HEK293 (cell line): ENCODE measurements at regions not wholly inside any gene's neighbourhood (a gene's known extent, or its start where the extent isn't known, plus 50 kb on each side); places are given as distances from the start of the nearest gene placed in this dataset.

Experiments used
- CTCF ChIA-PET: fragments of 350-600 bp; formaldehyde crosslinking; extraction: SDS; loops from one replicate; lab custom pipeline; 2021; ENCODE audit warnings: antibody characterized with exemption; lab: Yijun Ruan, JAX
- POLR2A ChIA-PET: fragments of 300-600 bp; formaldehyde crosslinking; extraction: SDS; loops from one replicate; lab custom pipeline; 2020; ENCODE audit warnings: antibody characterized with exemption, inconsistent platforms; lab: Yijun Ruan, JAX
- H3K27ac ChIP-seq: fragments of 200-500 bp; sonication (Bioruptor generic); 2 replicates; pipeline ENCODE4 v1.5.1; 2014; ENCODE audit warnings: low read depth, low read length, control low read depth, inconsistent platforms; ENCODE audit errors: extremely low read depth
- H3K36me3 ChIP-seq, 2 experiments: fragments of 200-500 bp in 1 of 2; sonication (Bioruptor generic) in 1 of 2; 1 replicate in 1 of 2; 2 replicates in 1 of 2; pipeline ENCODE4 v1.5.1; 2014 to 2017; ENCODE audit warnings: inconsistent platforms in 2 of 2, low read length in 2 of 2; ENCODE audit not compliant: control insufficient read depth in 2 of 2, insufficient read depth in 1 of 2
- H3K4me1 ChIP-seq: fragments of 200-500 bp; sonication (Bioruptor generic); 2 replicates; pipeline ENCODE4 v1.5.1; 2014; ENCODE audit warnings: mild to moderate bottlenecking, low read length, inconsistent platforms; ENCODE audit not compliant: control insufficient read depth, insufficient read depth
- H3K4me3 ChIP-seq: 2 replicates; pipeline ENCODE4 v1.5.1; 2011; ENCODE audit warnings: low read depth, mild to moderate bottlenecking, control low read depth, low read length, moderate library complexity
- H3K9me3 ChIP-seq: fragments of 200-500 bp; sonication (Bioruptor generic); 2 replicates; pipeline ENCODE4 v1.5.1; 2014; ENCODE audit warnings: low read depth, low read length, inconsistent platforms; ENCODE audit not compliant: control insufficient read depth, insufficient read depth
- CTCF ChIP-seq: fragments of 450-650 bp; formaldehyde crosslinking; IDR thresholded peaks from 2 replicates; pipeline ENCODE4 v1.5.1; 2016; ENCODE audit warnings: missing biosample characterization, missing genetic modification characterization
- EGR2 ChIP-seq: fragments of 450-650 bp; formaldehyde crosslinking; IDR thresholded peaks from 2 replicates; pipeline ENCODE4 v1.5.1; 2016; ENCODE audit warnings: low read depth, missing biosample characterization, missing genetic modification characterization
- OSR2 ChIP-seq: fragments of 450-650 bp; formaldehyde crosslinking; IDR thresholded peaks from 2 replicates; pipeline ENCODE4 v1.5.1; 2016; ENCODE audit warnings: missing biosample characterization, missing genetic modification characterization
- SP7 ChIP-seq: fragments of 450-650 bp; formaldehyde crosslinking; IDR thresholded peaks from 2 replicates; pipeline ENCODE4 v1.5.1; 2016; ENCODE audit warnings: missing biosample characterization, missing genetic modification characterization
- ZBTB17 ChIP-seq: fragments of 450-650 bp; formaldehyde crosslinking; IDR thresholded peaks from 2 replicates; pipeline ENCODE4 v1.5.1; 2016; ENCODE audit warnings: missing biosample characterization, missing genetic modification characterization
- ZFHX2 ChIP-seq: fragments of 450-650 bp; formaldehyde crosslinking; conservative IDR thresholded peaks from 2 replicates; pipeline ENCODE4 v1.5.1; 2016; ENCODE audit warnings: missing biosample characterization, missing genetic modification characterization
- ZFP37 ChIP-seq: fragments of 450-650 bp; formaldehyde crosslinking; IDR thresholded peaks from 2 replicates; pipeline ENCODE4 v1.5.1; 2016; ENCODE audit warnings: missing biosample characterization, missing genetic modification characterization
- ZNF114 ChIP-seq: fragments of 450-650 bp; formaldehyde crosslinking; IDR thresholded peaks from 2 replicates; pipeline ENCODE4 v1.5.0; 2017; ENCODE audit warnings: missing biosample characterization, missing genetic modification characterization
- ZNF175 ChIP-seq: fragments of 450-650 bp; formaldehyde crosslinking; IDR thresholded peaks from 2 replicates; pipeline ENCODE4 v1.5.1; 2016; ENCODE audit warnings: missing biosample characterization, missing genetic modification characterization
- ZNF341 ChIP-seq: fragments of 450-650 bp; formaldehyde crosslinking; IDR thresholded peaks from 2 replicates; pipeline ENCODE4; 2016; ENCODE audit warnings: low read depth, missing biosample characterization, missing genetic modification characterization
- ZNF350 ChIP-seq: fragments of 450-650 bp; formaldehyde crosslinking; IDR thresholded peaks from 2 replicates; pipeline ENCODE4 v1.5.0; 2017; ENCODE audit warnings: missing biosample characterization, mild to moderate bottlenecking, missing genetic modification characterization
- ZNF366 ChIP-seq: fragments of 450-650 bp; formaldehyde crosslinking; conservative IDR thresholded peaks from 2 replicates; pipeline ENCODE4 v1.5.1; 2016; ENCODE audit warnings: missing biosample characterization, missing genetic modification characterization
- ZNF404 ChIP-seq: fragments of 450-650 bp; formaldehyde crosslinking; IDR thresholded peaks from 2 replicates; pipeline ENCODE4 v1.5.1; 2017; ENCODE audit warnings: missing biosample characterization, missing genetic modification characterization
- ZNF561 ChIP-seq: fragments of 450-650 bp; IDR thresholded peaks from 2 replicates; pipeline ENCODE4 v1.5.1; 2018; ENCODE audit warnings: missing biosample characterization, missing genetic modification characterization, borderline replicate concordance
- ZNF654 ChIP-seq: fragments of 450-650 bp; formaldehyde crosslinking; IDR thresholded peaks from 2 replicates; pipeline ENCODE4 v1.5.1; 2016; ENCODE audit warnings: low read depth, missing biosample characterization, missing genetic modification characterization
- ZNF677 ChIP-seq: fragments of 450-650 bp; IDR thresholded peaks from 2 replicates; pipeline ENCODE4 v1.5.0; 2018; ENCODE audit warnings: missing biosample characterization, mild to moderate bottlenecking, missing genetic modification characterization, moderate library complexity
- ZNF701 ChIP-seq: fragments of 450-650 bp; formaldehyde crosslinking; IDR thresholded peaks from 2 replicates; pipeline ENCODE4 v1.5.1; 2016; ENCODE audit warnings: missing biosample characterization, missing genetic modification characterization
- TF ChIP-seq, protein P1 (sequence below): fragments of 450-650 bp; formaldehyde crosslinking; IDR thresholded peaks from 2 replicates; pipeline ENCODE4 v1.5.1; 2017; ENCODE audit warnings: missing biosample characterization, mild to moderate bottlenecking, missing genetic modification characterization, moderate library complexity

DNA sequence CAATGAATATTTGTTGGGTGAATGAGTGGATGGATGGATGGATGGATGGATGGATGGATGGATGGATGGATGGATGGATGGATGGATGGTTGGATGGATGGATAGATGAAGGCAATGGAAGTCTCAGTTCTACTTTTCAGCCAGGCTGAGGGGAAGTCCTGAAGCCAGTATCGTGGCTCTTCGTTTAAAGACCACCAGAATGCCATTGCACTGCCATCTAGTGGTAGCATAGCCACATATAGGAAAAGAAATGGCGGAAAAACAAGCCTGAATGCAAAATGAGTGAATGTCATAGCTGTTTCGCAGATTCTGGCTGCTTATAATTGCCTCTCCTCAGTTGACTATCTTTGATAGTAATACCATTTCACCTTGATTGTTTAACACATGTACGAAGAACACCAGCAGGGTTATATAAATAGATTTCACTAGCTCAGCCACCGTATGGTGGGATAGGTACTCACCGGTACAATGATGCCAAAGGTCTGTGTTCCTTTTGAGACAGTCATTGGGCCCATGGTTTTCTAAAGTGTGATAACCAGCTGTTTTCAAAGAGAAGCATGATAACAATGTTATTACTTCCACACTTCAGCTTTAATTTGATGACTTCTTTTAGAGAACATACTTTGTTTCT, 62.3 kb upstream of the GREB1L start:
- no peaks in the 10 kb centered on the region for H3K9me3 ChIP-seq
- no peaks in the 10 kb centered on the region for H3K4me1 ChIP-seq
- CTCF ChIA-PET, result interaction anchor here (0.5 to 5.8 kb wide), 35 partner anchors 8 to 1555 kb away, joined by 3 to 96 read pairs (median 4); partner anchors contain the start of gene ROCK1
- H3K27ac ChIP-seq, result no peak overlapping the region
- TF ChIP-seq ZNF366 (tag by site-specific recombination) (peak; percentile 93), ZNF341 (tag by site-specific recombination) (no peak), ZNF677 (tag by site-specific recombination) (no peak), ZNF350 (no peak), CTCF (tag by site-specific recombination) (peak; percentile 68), ZBTB17 (tag by site-specific recombination) (peak; percentile 79), ZFP37 (tag by site-specific recombination) (0 out of 2 replicates have a peak, but pooled peaks have one; percentile 22), ZNF654 (tag by site-specific recombination) (peak; percentile 89)
- POLR2A ChIA-PET, result no interaction called here
- H3K4me3 ChIP-seq, result no peak overlapping the region
- no peaks in the 10 kb centered on the region for H3K36me3 ChIP-seq

DNA sequence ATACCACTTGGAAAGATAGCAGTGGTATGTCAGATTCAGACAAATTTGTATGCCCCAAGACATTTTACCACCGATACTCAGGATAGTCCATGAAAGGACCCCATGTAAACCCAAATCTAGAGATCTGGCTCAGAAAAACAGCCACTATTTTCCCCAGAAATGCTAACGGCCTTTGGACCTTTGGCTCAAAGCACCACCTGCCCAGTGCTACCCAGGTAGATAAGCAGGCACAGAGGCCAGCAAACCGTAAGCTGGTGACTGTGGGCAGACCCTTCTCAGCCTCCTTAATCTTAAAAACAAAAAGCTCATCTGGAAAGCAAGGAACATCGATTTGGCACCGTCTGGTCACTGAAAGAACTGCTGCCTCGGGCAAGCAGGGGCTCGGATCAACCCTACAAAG, 61.4 kb upstream of the GREB1L start:
- H3K4me3 ChIP-seq, result no peak overlapping the region
- no peaks in the 10 kb centered on the region for H3K9me3 ChIP-seq
- H3K4me1 ChIP-seq, result no peaks in the 10 kb centered on the region
- no peak overlapping the region for H3K27ac ChIP-seq
- TF ChIP-seq ZBTB17 (tag by site-specific recombination), result no peak
- no peak for TF ChIP-seq ZNF561 (tag by site-specific recombination)
- no peak for TF ChIP-seq SP7 (tag by site-specific recombination)
- TF ChIP-seq ZNF404, result no peak
- no peak for TF ChIP-seq ZNF701 (tag by site-specific recombination)
- no peak for TF ChIP-seq OSR2 (tag by site-specific recombination)
- TF ChIP-seq ZNF175 (tag by site-specific recombination), result no peak
- TF ChIP-seq, protein P1, sequence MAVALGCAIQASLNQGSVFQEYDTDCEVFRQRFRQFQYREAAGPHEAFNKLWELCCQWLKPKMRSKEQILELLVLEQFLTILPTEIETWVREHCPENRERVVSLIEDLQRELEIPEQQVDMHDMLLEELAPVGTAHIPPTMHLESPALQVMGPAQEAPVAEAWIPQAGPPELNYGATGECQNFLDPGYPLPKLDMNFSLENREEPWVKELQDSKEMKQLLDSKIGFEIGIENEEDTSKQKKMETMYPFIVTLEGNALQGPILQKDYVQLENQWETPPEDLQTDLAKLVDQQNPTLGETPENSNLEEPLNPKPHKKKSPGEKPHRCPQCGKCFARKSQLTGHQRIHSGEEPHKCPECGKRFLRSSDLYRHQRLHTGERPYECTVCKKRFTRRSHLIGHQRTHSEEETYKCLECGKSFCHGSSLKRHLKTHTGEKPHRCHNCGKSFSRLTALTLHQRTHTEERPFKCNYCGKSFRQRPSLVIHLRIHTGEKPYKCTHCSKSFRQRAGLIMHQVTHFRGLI (tag by site-specific recombination), result no peak
- ChIA-PET POLR2A (no interaction called here), CTCF (interaction anchor here (0.8 to 5.8 kb wide), 17 partner anchors 9 to 205 kb away, joined by 3 to 96 read pairs (median 5); partner anchors contain the start of gene ROCK1)
- no peaks in the 10 kb centered on the region for H3K36me3 ChIP-seq

DNA sequence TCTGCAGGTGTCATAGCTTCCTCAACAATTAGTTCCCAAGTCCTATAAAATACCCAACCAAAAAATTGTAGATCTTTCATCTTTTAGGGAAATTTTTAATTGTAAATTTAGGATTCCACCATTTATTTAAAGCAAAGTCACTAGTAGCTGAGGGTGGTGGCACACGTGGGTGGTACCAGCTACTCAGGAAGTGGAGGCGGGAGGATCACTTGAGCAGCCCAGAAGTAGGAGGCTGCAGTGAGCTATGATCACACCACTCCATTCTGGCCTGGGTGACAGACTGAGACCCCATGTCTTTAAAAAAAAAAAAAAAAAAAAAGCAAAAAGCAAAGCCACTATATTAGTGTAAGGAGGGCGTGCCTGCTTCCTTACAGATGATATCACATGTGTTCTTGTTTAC, 60.3 kb upstream of the GREB1L start:
- CTCF ChIA-PET, result interaction anchor here (0.6 to 5.8 kb wide), 5 partner anchors 10 to 263 kb away, joined by 3 to 96 read pairs (median 4); no protein-coding TSS in a partner anchor
- TF ChIP-seq ZNF175 (tag by site-specific recombination) (no peak), EGR2 (tag by site-specific recombination) (peak; percentile 30; the same call in 1 of the 2 replicates), ZNF114 (tag by site-specific recombination) (no peak), ZFHX2 (peak; percentile 66)
- H3K4me3 ChIP-seq, result no peak overlapping the region
- POLR2A ChIA-PET, result no interaction called here
- H3K27ac ChIP-seq, result no peak overlapping the region
- H3K9me3 ChIP-seq, result no peaks in the 10 kb centered on the region
- H3K4me1 ChIP-seq, result no peaks in the 10 kb centered on the region
- no peaks in the 10 kb centered on the region for H3K36me3 ChIP-seq
